ENCODE measurements at regions not wholly inside any gene's neighbourhood (a gene's known extent, or its start where the extent isn't known, plus 50 kb on each side); places are given as distances from the start of the nearest gene placed in this dataset.
"Not testable (repeated sequence)": the region's sequence is repeated elsewhere in the genome, so short reads cannot be mapped to it uniquely, and the experiment has no call there.

- no peak for DNase-seq (ENCODE audit: low read depth)
These were observed 468.9 kb downstream of the UQCRFS1 start for GRCh38 chr19:28744014-28744413.

- DNase-seq (ENCODE audit: low read depth) = peak; percentile 35
These were observed 475.7 kb downstream of the UQCRFS1 start for GRCh38 chr19:28737021-28737895.

GRCh38 chr19:28736528-28736927, 476.4 kb downstream of the UQCRFS1 start:
- no peak for DNase-seq (ENCODE audit: low read depth)

GRCh38 chr19:28731577-28731976, 481.4 kb downstream of the UQCRFS1 start:
- DNase-seq (ENCODE audit: low read depth) = no peak

GRCh38 chr19:28730791-28731512, 482.0 kb downstream of the UQCRFS1 start:
- no peak for DNase-seq (ENCODE audit: low read depth)

GRCh38 chr19:28727480-28728159, 485.3 kb downstream of the UQCRFS1 start:
- DNase-seq (ENCODE audit: low read depth) = peak; percentile 47

GRCh38 chr19:28726533-28727479, 486.1 kb downstream of the UQCRFS1 start:
- no peak for DNase-seq (ENCODE audit: low read depth)

- DNase-seq (ENCODE audit: low read depth) = no peak
These were observed 494.0 kb downstream of the UQCRFS1 start for GRCh38 chr19:28718909-28719308.

- peak; percentile 50 for DNase-seq (ENCODE audit: low read depth)
These were observed 497.8 kb downstream of the UQCRFS1 start for GRCh38 chr19:28715157-28715556.

- DNase-seq (ENCODE audit: low read depth) = no peak
These were observed 501.5 kb downstream of the UQCRFS1 start for GRCh38 chr19:28711411-28711810.

- peak; percentile 53 for DNase-seq (ENCODE audit: low read depth)
These were observed 502.7 kb downstream of the UQCRFS1 start for GRCh38 chr19:28710278-28710677.

GRCh38 chr19:28706693-28707092, 506.3 kb downstream of the UQCRFS1 start:
- no peak for DNase-seq (ENCODE audit: low read depth)

GRCh38 chr19:28705008-28705407, 507.9 kb downstream of the UQCRFS1 start:
- peak; percentile 88 for DNase-seq (ENCODE audit: low read depth)

- DNase-seq (ENCODE audit: low read depth) = no peak
These were observed 509.5 kb downstream of the UQCRFS1 start for GRCh38 chr19:28703400-28703956.

GRCh38 chr19:28701491-28701890, 511.5 kb downstream of the UQCRFS1 start:
- DNase-seq (ENCODE audit: low read depth) = no peak

- no peak for DNase-seq (ENCODE audit: low read depth)
These were observed 512.8 kb downstream of the UQCRFS1 start for GRCh38 chr19:28700176-28700575.

- no peak for DNase-seq (ENCODE audit: low read depth)
These were observed 515.6 kb downstream of the UQCRFS1 start for GRCh38 chr19:28697308-28697707.

GRCh38 chr19:28694812-28695211, 518.1 kb downstream of the UQCRFS1 start:
- peak; percentile 16 for DNase-seq (ENCODE audit: low read depth)

- DNase-seq (ENCODE audit: low read depth) = no peak
These were observed 521.3 kb downstream of the UQCRFS1 start for GRCh38 chr19:28691683-28692082.

GRCh38 chr19:28689464-28689863, 523.5 kb downstream of the UQCRFS1 start:
- not testable (repeated sequence) for DNase-seq (ENCODE audit: low read depth)

- no peak for DNase-seq (ENCODE audit: low read depth)
These were observed 525.7 kb downstream of the UQCRFS1 start for GRCh38 chr19:28687296-28687695.
